Caco-2 (cell line): ENCODE measurements at regions not wholly inside any gene's neighbourhood (a gene's known extent, or its start where the extent isn't known, plus 50 kb on each side); places are given as distances from the start of the nearest gene placed in this dataset.

ENCODE experiments used
- BruUV-seq: library from RNA; stranded (reverse); fragments of 400-500 nt; replicated peaks from 2 replicates; lab custom pipeline; 2021; lab: Mats Ljungman, UMichigan
- CTCF ChIA-PET: fragments of 300-600 bp; sonication (Branson Sonifier 250); formaldehyde crosslinking; loops from one replicate; lab custom pipeline; 2022; ENCODE audit warnings: antibody characterized with exemption; lab: Charles Lee
- POLR2A ChIA-PET: fragments of 300-600 bp; sonication (Branson Sonifier 250); formaldehyde crosslinking; loops from one replicate; lab custom pipeline; 2022; ENCODE audit warnings: antibody characterized with exemption; lab: Charles Lee
- DNase-seq, 2 experiments: peaks; one replicate each; pipeline versions ENCODE4 v3.0.0 to v3.0.0-alpha.2; 2020 to 2022
- H3K27me3 ChIP-seq: replicated peaks from 2 replicates; pipeline ENCODE4 v1.6.0; 2011; ENCODE audit warnings: low read length; ENCODE audit not compliant: control insufficient read depth, insufficient read depth
- H3K36me3 ChIP-seq: 2 replicates; pipeline ENCODE4 v1.5.1; 2011; ENCODE audit warnings: low read length; ENCODE audit not compliant: control insufficient read depth, insufficient read depth
- H3K4me1 ChIP-seq: fragments of 250-450 bp; sonication (Bioruptor Pico); 2 replicates; pipeline ENCODE4 v1.5.1; 2020; ENCODE audit warnings: mild to moderate bottlenecking
- H3K4me3 ChIP-seq: 2 replicates; pipeline ENCODE4 v1.5.1; 2011; ENCODE audit warnings: low read depth, mild to moderate bottlenecking, control low read depth, low read length
- H3K9me3 ChIP-seq: fragments of 250-450 bp; sonication (Bioruptor Pico); 2 replicates; pipeline ENCODE4 v1.5.1; 2020; ENCODE audit warnings: mild to moderate bottlenecking, moderate library complexity
- H3K27ac Mint-ChIP-seq: one replicate; pipeline ENCODE4 v1.8.0; 2022; ENCODE audit warnings: mixed read lengths; ENCODE audit not compliant: unreplicated experiment
- H3K27me3 Mint-ChIP-seq: one replicate; pipeline ENCODE4 v1.8.0; 2022; ENCODE audit warnings: mixed read lengths; ENCODE audit not compliant: insufficient read depth, unreplicated experiment
- H3K36me3 Mint-ChIP-seq: one replicate; pipeline ENCODE4 v1.8.0; 2022; ENCODE audit warnings: mild to moderate bottlenecking, mixed read lengths; ENCODE audit not compliant: insufficient read depth, unreplicated experiment
- H3K4me1 Mint-ChIP-seq: one replicate; pipeline ENCODE4 v1.8.0; 2022; ENCODE audit warnings: low read depth, mixed read lengths; ENCODE audit not compliant: unreplicated experiment
- H3K4me3 Mint-ChIP-seq: one replicate; pipeline ENCODE4 v1.8.0; 2022; ENCODE audit warnings: mild to moderate bottlenecking, moderate library complexity, mixed read lengths; ENCODE audit not compliant: unreplicated experiment
- H3K9me3 Mint-ChIP-seq: one replicate; pipeline ENCODE4 v1.8.0; 2022; ENCODE audit warnings: mixed read lengths; ENCODE audit not compliant: unreplicated experiment
- intact Hi-C: fragments of 100-400 bp; cut with micrococcal nuclease; formaldehyde crosslinking; loops from one replicate; pipeline ENCODE4 v1.10.0; 2022; ENCODE audit not compliant: unreplicated experiment
- TF ChIP-seq, protein P1 (sequence below), 2 experiments: fragments of 200-600 bp in 1 of 2; IDR thresholded peaks; 1 replicate in 1 of 2; 2 replicates in 1 of 2; pipeline versions ENCODE4 v1.5.1 to v1.8.0; 2011 to 2022; ENCODE audit warnings: antibody characterized with exemption in 1 of 2, control low read depth in 1 of 2, inconsistent platforms in 1 of 2, low read depth in 1 of 2, low read length in 1 of 2, mild to moderate bottlenecking in 1 of 2, moderate library complexity in 1 of 2; ENCODE audit not compliant: insufficient read depth in 1 of 2, severe bottlenecking in 1 of 2, unreplicated experiment in 1 of 2

DNA sequence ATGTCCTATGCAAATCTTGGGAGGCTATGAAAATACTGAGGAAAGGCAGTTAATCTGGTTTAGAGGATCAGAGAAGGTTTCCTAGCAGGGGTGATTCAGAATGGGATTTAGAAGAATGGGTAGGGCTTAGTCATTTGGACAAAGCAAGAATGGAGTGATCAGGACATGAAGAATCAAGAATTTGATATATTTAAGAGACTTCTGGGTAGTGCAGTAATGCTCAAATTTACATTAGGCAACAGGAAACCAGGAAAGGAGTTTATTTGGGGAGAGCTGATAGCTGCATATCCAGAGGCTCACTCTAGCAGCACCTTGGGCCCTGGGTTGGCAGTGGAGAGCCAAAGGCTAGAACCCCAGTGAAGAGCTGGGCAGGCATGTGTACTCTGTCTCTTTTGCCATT, 78.9 kb upstream of the PAPPA start:
- Mint-ChIP-seq H3K36me3 (no peaks in the 10 kb centered on the region), H3K9me3 (no peaks in the 10 kb centered on the region), H3K4me1 (no peaks in the 10 kb centered on the region), H3K4me3 (no peak overlapping the region), H3K27me3 (peaks cover 3% of the 10 kb centered on the region), H3K27ac (no peak overlapping the region)
- Histone ChIP-seq H3K4me1 (no peaks in the 10 kb centered on the region), H3K36me3 (no peaks in the 10 kb centered on the region), H3K9me3 (no peaks in the 10 kb centered on the region), H3K4me3 (no peak overlapping the region), H3K27me3 (no peaks in the 10 kb centered on the region)
- POLR2A ChIA-PET: no interaction called here
- DNase-seq: no peak
- intact Hi-C loops: no loop called here
- BruUV-seq: no TSS peak
- TF ChIP-seq, protein P1, sequence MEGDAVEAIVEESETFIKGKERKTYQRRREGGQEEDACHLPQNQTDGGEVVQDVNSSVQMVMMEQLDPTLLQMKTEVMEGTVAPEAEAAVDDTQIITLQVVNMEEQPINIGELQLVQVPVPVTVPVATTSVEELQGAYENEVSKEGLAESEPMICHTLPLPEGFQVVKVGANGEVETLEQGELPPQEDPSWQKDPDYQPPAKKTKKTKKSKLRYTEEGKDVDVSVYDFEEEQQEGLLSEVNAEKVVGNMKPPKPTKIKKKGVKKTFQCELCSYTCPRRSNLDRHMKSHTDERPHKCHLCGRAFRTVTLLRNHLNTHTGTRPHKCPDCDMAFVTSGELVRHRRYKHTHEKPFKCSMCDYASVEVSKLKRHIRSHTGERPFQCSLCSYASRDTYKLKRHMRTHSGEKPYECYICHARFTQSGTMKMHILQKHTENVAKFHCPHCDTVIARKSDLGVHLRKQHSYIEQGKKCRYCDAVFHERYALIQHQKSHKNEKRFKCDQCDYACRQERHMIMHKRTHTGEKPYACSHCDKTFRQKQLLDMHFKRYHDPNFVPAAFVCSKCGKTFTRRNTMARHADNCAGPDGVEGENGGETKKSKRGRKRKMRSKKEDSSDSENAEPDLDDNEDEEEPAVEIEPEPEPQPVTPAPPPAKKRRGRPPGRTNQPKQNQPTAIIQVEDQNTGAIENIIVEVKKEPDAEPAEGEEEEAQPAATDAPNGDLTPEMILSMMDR (IDR thresholded peaks at IDR 0.05; ENCODE audit: insufficient read depth in 1 of 2, low read depth in 1 of 2, low read length in 1 of 2, severe bottlenecking in 1 of 2, unreplicated experiment in 1 of 2): no peak
- CTCF ChIA-PET: no interaction called here

DNA sequence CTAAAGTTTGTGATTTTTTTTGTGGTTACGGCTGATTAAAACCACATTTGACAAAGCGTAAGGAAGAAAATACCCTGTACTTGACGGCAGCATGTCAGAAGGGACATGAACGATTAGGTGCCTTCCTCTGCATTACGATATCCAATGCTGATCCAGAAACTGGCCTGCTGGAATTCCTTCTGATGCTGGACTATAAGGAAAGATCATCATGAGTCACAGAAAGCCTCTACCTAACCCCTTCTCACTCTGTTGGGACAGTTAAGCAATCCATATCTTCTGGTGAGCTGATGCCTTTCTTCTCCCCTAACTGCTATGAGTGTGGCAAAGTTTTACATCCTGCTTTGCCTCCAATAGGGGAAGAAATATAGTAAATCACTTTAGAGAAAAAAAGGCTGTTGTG, 78.4 kb upstream of the PAPPA start:
- no TSS peak for BruUV-seq
- TF ChIP-seq, protein P1 (IDR thresholded peaks at IDR 0.05; ENCODE audit: insufficient read depth in 1 of 2, low read depth in 1 of 2, low read length in 1 of 2, severe bottlenecking in 1 of 2, unreplicated experiment in 1 of 2): no peak
- POLR2A ChIA-PET: no interaction called here
- Histone ChIP-seq H3K27me3 (no peaks in the 10 kb centered on the region), H3K9me3 (no peaks in the 10 kb centered on the region), H3K36me3 (no peaks in the 10 kb centered on the region), H3K4me3 (no peak overlapping the region), H3K4me1 (no peaks in the 10 kb centered on the region)
- CTCF ChIA-PET: no interaction called here
- H3K27me3 Mint-ChIP-seq: peaks cover 5% of the 10 kb centered on the region
- DNase-seq: no peak
- H3K9me3 Mint-ChIP-seq: no peaks in the 10 kb centered on the region
- H3K4me1 Mint-ChIP-seq: no peaks in the 10 kb centered on the region
- no peak overlapping the region for H3K27ac Mint-ChIP-seq
- H3K36me3 Mint-ChIP-seq: no peaks in the 10 kb centered on the region
- intact Hi-C loops: no loop called here
- H3K4me3 Mint-ChIP-seq: no peak overlapping the region

DNA sequence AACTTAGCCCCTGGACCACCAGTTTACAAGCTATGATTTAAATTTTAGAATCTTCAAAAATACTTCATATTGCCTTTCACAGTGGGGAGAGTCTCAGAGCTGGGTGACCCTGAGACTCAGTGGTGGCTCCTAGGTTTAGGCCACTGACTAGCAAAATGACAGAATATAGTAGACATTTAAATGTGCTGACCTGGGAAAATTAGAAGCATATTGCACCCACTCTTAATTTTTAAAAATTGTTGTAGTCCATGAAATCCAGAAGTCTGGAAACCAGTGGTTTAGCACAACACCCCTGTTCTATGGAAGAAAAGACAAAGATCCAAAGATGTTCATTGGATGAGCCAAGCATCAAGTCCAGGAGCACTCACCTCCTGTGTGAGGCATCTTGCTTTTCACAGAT, 75.0 kb upstream of the PAPPA start:
- CTCF ChIA-PET: no interaction called here
- BruUV-seq: no TSS peak
- H3K4me1 Mint-ChIP-seq: no peaks in the 10 kb centered on the region
- H3K9me3 Mint-ChIP-seq: no peaks in the 10 kb centered on the region
- no peak overlapping the region for H3K4me3 Mint-ChIP-seq
- H3K27ac Mint-ChIP-seq: no peak overlapping the region
- peaks cover 10% of the 10 kb centered on the region for H3K27me3 Mint-ChIP-seq
- intact Hi-C loops: no loop called here
- TF ChIP-seq, protein P1 (IDR thresholded peaks at IDR 0.05; ENCODE audit: insufficient read depth in 1 of 2, low read depth in 1 of 2, low read length in 1 of 2, severe bottlenecking in 1 of 2, unreplicated experiment in 1 of 2): no peak
- Histone ChIP-seq H3K9me3 (no peaks in the 10 kb centered on the region), H3K27me3 (no peaks in the 10 kb centered on the region), H3K4me1 (no peaks in the 10 kb centered on the region), H3K36me3 (no peaks in the 10 kb centered on the region), H3K4me3 (no peak overlapping the region)
- no peak for DNase-seq
- POLR2A ChIA-PET: no interaction called here
- no peaks in the 10 kb centered on the region for H3K36me3 Mint-ChIP-seq
